Stomach (tissue), 8 donors: ENCODE measurements at regions not wholly inside any gene's neighbourhood (a gene's known extent, or its start where the extent isn't known, plus 50 kb on each side); places are given as distances from the start of the nearest gene placed in this dataset.

Experiments used
- DNase-seq, 2 donors: peaks; one replicate each; pipeline versions ENCODE4 v3.0.0 to v3.0.0-alpha.2; 2013 to 2019
- H3K27ac ChIP-seq, 5 donors: fragments of 200-600 bp in 4 of 5; sonication (generic) in 4 of 5; one replicate each; pipeline ENCODE4 v1.5.1; 2013 to 2019; ENCODE audit warnings: mild to moderate bottlenecking in 1 of 5, moderate library complexity in 1 of 5
- H3K27me3 ChIP-seq, 3 donors: fragments of 200-600 bp; sonication (generic); one replicate each; pipeline ENCODE4 v1.5.1; 2017 to 2019; ENCODE audit warnings: mixed run types in 1 of 3
- H3K36me3 ChIP-seq, 4 donors: fragments of 200-600 bp; sonication (generic); 1 replicate in 3 of 4; 2 replicates in 1 of 4; pipeline ENCODE4 v1.5.1; 2016 to 2019
- H3K4me1 ChIP-seq, 4 donors: fragments of 200-600 bp; sonication (generic); one replicate each; pipeline ENCODE4 v1.5.1; 2016 to 2019
- H3K4me3 ChIP-seq, 4 donors: fragments of 200-600 bp; sonication (generic) in 3 of 4; one replicate each; pipeline ENCODE4 v1.5.1; 2016 to 2019; ENCODE audit warnings: mild to moderate bottlenecking in 1 of 4
- H3K9me3 ChIP-seq, 4 donors: fragments of 200-600 bp; sonication (generic); one replicate each; pipeline ENCODE4 v1.5.1; 2016 to 2019
- EP300 ChIP-seq: sonication (generic); formaldehyde crosslinking; IDR thresholded peaks from one replicate; pipeline ENCODE4 v1.6.1; 2017; ENCODE audit warnings: antibody characterized with exemption
- POLR2A ChIP-seq, 4 donors: fragments of 450-650 bp; IDR thresholded peaks; one replicate each; pipeline ENCODE4 v1.6.1; 2016; ENCODE audit warnings: antibody characterized with exemption in 4 of 4, control low read depth in 2 of 4, mild to moderate bottlenecking in 1 of 4, moderate library complexity in 1 of 4
- POLR2AphosphoS5 ChIP-seq, 3 donors: sonication (generic); formaldehyde crosslinking; IDR thresholded peaks; one replicate each; pipeline ENCODE4 v1.6.1; 2016; ENCODE audit warnings: antibody characterized with exemption in 3 of 3
- WGBS, 5 donors: extraction: QIAGEN DNeasy Blood & Tissue Kit in 3 of 5; methylation state at CpG; one replicate each; pipeline versions ENCODE4 v1.1.5 to v1.1.7; 2013 to 2018; 5-methylcytosine and 5-hydroxymethylcytosine counted together
- intact Hi-C: fragments of 100-400 bp; cut with DNase I; formaldehyde crosslinking; loops from one replicate; pipeline ENCODE4 v1.15.1; 2023; ENCODE audit warnings: low total_unique reads
- TF ChIP-seq, protein P1 (sequence below), 7 experiments: fragments of 450-650 bp in 4 of 7; fragments of 200-600 bp in 3 of 7; sonication (generic) in 3 of 7; IDR thresholded peaks; one replicate each; pipeline ENCODE4 v1.5.1; 2016 to 2019; ENCODE audit warnings: antibody characterized with exemption in 7 of 7, control low read depth in 2 of 7, mild to moderate bottlenecking in 1 of 7
- donor health status: healthy with polysubstance abuse.
- donor health status: Bipolar disorder and iron deficiency.
- donor health status: healthy.

DNA sequence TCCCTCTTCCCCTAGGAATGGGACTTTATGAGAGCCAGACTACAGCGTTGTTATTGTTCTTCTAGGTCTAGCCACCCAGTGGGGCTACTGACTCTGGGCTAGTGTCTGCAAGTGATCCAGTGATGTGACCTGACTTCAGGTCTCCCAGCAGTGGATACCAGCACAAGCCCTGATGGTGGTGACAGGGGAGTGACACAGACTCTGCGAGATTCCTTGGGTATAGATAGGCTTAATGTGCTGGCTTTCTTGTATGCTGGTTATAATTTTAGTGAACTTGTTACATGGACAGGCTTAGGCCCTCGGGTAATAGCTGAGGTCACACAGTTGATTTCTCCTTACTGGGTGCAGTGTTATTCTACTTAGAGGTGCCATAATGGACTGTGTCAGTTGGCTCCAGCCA is 106.9 kb downstream of the TBC1D30 start:
- Histone ChIP-seq H3K4me3 (no peak overlapping the region), H3K36me3 (no peaks in the 10 kb centered on the region), H3K4me1 (no peaks in the 10 kb centered on the region), H3K9me3 (no peaks in the 10 kb centered on the region), H3K27me3 (no peaks in the 10 kb centered on the region), H3K27ac (no peak overlapping the region)
- intact Hi-C loops, result no loop called here
- DNase-seq, result no peak
- WGBS, 5 donors, result 91 to 97% (median 97%) methylated on average over 3 of the region's 3 CpGs
- TF ChIP-seq, protein P1, sequence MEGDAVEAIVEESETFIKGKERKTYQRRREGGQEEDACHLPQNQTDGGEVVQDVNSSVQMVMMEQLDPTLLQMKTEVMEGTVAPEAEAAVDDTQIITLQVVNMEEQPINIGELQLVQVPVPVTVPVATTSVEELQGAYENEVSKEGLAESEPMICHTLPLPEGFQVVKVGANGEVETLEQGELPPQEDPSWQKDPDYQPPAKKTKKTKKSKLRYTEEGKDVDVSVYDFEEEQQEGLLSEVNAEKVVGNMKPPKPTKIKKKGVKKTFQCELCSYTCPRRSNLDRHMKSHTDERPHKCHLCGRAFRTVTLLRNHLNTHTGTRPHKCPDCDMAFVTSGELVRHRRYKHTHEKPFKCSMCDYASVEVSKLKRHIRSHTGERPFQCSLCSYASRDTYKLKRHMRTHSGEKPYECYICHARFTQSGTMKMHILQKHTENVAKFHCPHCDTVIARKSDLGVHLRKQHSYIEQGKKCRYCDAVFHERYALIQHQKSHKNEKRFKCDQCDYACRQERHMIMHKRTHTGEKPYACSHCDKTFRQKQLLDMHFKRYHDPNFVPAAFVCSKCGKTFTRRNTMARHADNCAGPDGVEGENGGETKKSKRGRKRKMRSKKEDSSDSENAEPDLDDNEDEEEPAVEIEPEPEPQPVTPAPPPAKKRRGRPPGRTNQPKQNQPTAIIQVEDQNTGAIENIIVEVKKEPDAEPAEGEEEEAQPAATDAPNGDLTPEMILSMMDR (IDR thresholded peaks at IDR 0.05), result no peak

GRCh38 chr12:64931981-64932380 is 107.5 kb downstream of the TBC1D30 start:
- intact Hi-C loops, result no loop called here
- 82 to 96% (median 90%) methylated on average over 1 of the region's 1 CpG for WGBS, 5 donors
- no peak for TF ChIP-seq EP300
- TF ChIP-seq, protein P1 (IDR thresholded peaks at IDR 0.05), result no peak

DNA sequence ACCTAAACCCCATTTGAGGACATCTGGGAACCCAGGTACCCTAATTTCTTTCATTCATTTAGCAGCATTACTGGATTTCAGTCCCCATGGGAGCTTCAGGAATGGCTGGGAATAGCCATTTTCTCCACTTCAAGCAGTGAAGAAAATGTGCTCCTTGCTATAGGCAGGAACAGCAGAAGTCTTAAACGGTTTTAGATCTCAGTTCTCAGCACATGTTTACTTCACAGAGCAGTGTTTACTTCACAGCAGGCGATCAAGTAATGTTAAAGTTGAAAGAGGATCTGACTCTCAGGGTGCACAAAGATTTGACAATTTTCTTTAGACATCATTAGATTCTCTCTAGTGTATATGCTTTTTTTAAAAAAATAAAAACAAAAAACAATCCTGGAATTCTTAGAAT is 109.3 kb downstream of the TBC1D30 start:
- no peaks in the 10 kb centered on the region for H3K9me3 ChIP-seq
- H3K27ac ChIP-seq, result no peak overlapping the region
- no peaks in the 10 kb centered on the region for H3K27me3 ChIP-seq
- H3K4me3 ChIP-seq, result no peak overlapping the region
- H3K4me1 ChIP-seq, result no peaks in the 10 kb centered on the region
- 39 to 49% (median 42%) methylated on average over 2 of the region's 2 CpGs for WGBS, 5 donors
- intact Hi-C loops, result no loop called here
- no peak for TF ChIP-seq POLR2A (IDR thresholded peaks at IDR 0.05)
- no peak for TF ChIP-seq POLR2AphosphoS5 (IDR thresholded peaks at IDR 0.05)
- DNase-seq, result no peak
- no peaks in the 10 kb centered on the region for H3K36me3 ChIP-seq

More at GRCh38 chr12:64931981-64932380, 107.5 kb downstream of the TBC1D30 start:
- H3K4me3 ChIP-seq, result no peak overlapping the region
- no peaks in the 10 kb centered on the region for H3K4me1 ChIP-seq
- H3K27ac ChIP-seq, result no peak overlapping the region
- DNase-seq, result no peak
- no peaks in the 10 kb centered on the region for H3K9me3 ChIP-seq
- no peaks in the 10 kb centered on the region for H3K27me3 ChIP-seq
- no peaks in the 10 kb centered on the region for H3K36me3 ChIP-seq

- H3K4me1 ChIP-seq, result no peaks in the 10 kb centered on the region
- H3K4me3 ChIP-seq, result no peak overlapping the region
- intact Hi-C loops, result no loop called here
- no peak for DNase-seq
- H3K9me3 ChIP-seq, result no peaks in the 10 kb centered on the region
- H3K36me3 ChIP-seq, result no peaks in the 10 kb centered on the region
- H3K27me3 ChIP-seq, result no peaks in the 10 kb centered on the region
- TF ChIP-seq POLR2A (IDR thresholded peaks at IDR 0.05), result no peak
- TF ChIP-seq, protein P1 (IDR thresholded peaks at IDR 0.05), result no peak
- TF ChIP-seq POLR2AphosphoS5 (IDR thresholded peaks at IDR 0.05), result no peak
- TF ChIP-seq EP300, result no peak
- H3K27ac ChIP-seq, result no peak overlapping the region
Measured at GRCh38 chr12:64937452-64937851, 113.0 kb downstream of the TBC1D30 start.

DNA sequence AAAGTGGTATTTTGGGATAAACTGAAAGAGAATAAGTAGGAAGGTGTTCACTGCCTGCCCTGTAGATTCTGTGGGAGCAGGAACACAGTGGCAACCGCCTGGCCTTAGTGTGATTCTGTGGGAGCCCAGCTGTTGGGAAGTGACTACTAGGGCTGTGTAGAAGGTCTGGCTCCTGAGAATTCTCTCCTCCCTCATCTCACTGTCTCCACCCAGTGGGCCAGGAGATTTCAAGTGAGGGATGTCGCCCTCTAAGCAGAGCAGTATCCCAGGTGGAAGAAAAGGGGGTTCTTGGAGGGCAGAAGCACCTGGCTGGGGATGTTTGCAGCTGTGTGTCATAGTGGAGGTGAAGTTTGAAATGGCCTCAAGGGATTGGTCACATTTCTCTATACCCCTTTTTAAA is 113.7 kb downstream of the TBC1D30 start:
- DNase-seq, result no peak
- 64 to 96% (median 87%) methylated on average over 2 of the region's 2 CpGs for WGBS, 5 donors
- TF ChIP-seq, protein P1 (IDR thresholded peaks at IDR 0.05), result no peak
- no peak for TF ChIP-seq POLR2A (IDR thresholded peaks at IDR 0.05)
- TF ChIP-seq POLR2AphosphoS5 (IDR thresholded peaks at IDR 0.05), result no peak
- no peak for TF ChIP-seq EP300
- H3K27ac ChIP-seq, result no peak overlapping the region
- no peaks in the 10 kb centered on the region for H3K36me3 ChIP-seq
- no peak overlapping the region for H3K4me3 ChIP-seq
- no peaks in the 10 kb centered on the region for H3K9me3 ChIP-seq
- no peaks in the 10 kb centered on the region for H3K27me3 ChIP-seq
- intact Hi-C loops, result no loop called here
- no peaks in the 10 kb centered on the region for H3K4me1 ChIP-seq
